Liver (tissue), 3 donors: ENCODE measurements at regions not wholly inside any gene's neighbourhood (a gene's known extent, or its start where the extent isn't known, plus 50 kb on each side); places are given as distances from the start of the nearest gene placed in this dataset.

Experiments
- ATF3 ChIP-seq: IDR thresholded peaks from 2 replicates; pipeline ENCODE4 v1.6.1; 2016; ENCODE audit warnings: antibody characterized with exemption
- CTCF ChIP-seq: fragments of 150-350 bp; IDR thresholded peaks from 2 replicates; pipeline ENCODE4 v1.5.1; 2017; ENCODE audit warnings: improper control_type of control experiment, low read depth, low read length; ENCODE audit not compliant: missing input control
- EGR1 ChIP-seq, 2 donors: IDR thresholded peaks; 2 replicates each; pipeline ENCODE4 v1.6.1; 2016 to 2018; ENCODE audit warnings: antibody characterized with exemption in 2 of 2, low read depth in 2 of 2
- FOXA1 ChIP-seq: IDR thresholded peaks from 2 replicates; pipeline ENCODE4 v1.6.1; 2016; ENCODE audit warnings: antibody characterized with exemption
- HNF4G ChIP-seq: IDR thresholded peaks from 2 replicates; pipeline ENCODE4 v1.6.1; 2016; ENCODE audit warnings: antibody characterized with exemption
- JUND ChIP-seq, 2 donors: IDR thresholded peaks; 2 replicates each; pipeline ENCODE4 v1.6.1; 2016; ENCODE audit warnings: antibody characterized with exemption in 2 of 2
- RAD21 ChIP-seq, 2 donors: IDR thresholded peaks; 2 replicates each; pipeline ENCODE4 v1.6.1; 2016; ENCODE audit warnings: antibody characterized with exemption in 2 of 2, mild to moderate bottlenecking in 2 of 2
- REST ChIP-seq: IDR thresholded peaks from 2 replicates; pipeline ENCODE4 v1.6.1; 2016; ENCODE audit warnings: antibody characterized with exemption, mild to moderate bottlenecking
- RXRA ChIP-seq, 2 donors: IDR thresholded peaks; 2 replicates each; pipeline ENCODE4 v1.6.1; 2017 to 2018; ENCODE audit warnings: antibody characterized with exemption in 2 of 2, mild to moderate bottlenecking in 1 of 2
- SP1 ChIP-seq: IDR thresholded peaks from 2 replicates; pipeline ENCODE4 v1.6.1; 2018; ENCODE audit warnings: antibody characterized with exemption, mild to moderate bottlenecking
- TAF1 ChIP-seq: conservative IDR thresholded peaks from 2 replicates; pipeline ENCODE4 v1.6.1; 2016; ENCODE audit warnings: antibody characterized with exemption, mild to moderate bottlenecking
- donor health status: healthy.
- donor health status: healthy.

GRCh38 chr3:162658003-162658402, 1161.4 kb downstream of the OTOL1 start:
- TF ChIP-seq CTCF (no peak), SP1 (no peak), REST (no peak), EGR1 (IDR thresholded peaks at IDR 0.05; ENCODE audit: low read depth in 2 of 2) (no peak), RXRA (IDR thresholded peaks at IDR 0.05) (no peak), JUND (IDR thresholded peaks at IDR 0.05) (no peak), TAF1 (no peak), HNF4G (no peak), RAD21 (IDR thresholded peaks at IDR 0.05) (no peak), ATF3 (no peak), FOXA1 (no peak)
